SHP77 treated with DMSO at 0.1 percent for 48 hours (cell line): ENCODE measurements at regions not wholly inside any gene's neighbourhood (a gene's known extent, or its start where the extent isn't known, plus 50 kb on each side); places are given as distances from the start of the nearest gene placed in this dataset.

Experiments
- DNase-seq: peaks from one replicate; lab custom pipeline; 2025; lab: John Stamatoyannopoulos, UW

DNA sequence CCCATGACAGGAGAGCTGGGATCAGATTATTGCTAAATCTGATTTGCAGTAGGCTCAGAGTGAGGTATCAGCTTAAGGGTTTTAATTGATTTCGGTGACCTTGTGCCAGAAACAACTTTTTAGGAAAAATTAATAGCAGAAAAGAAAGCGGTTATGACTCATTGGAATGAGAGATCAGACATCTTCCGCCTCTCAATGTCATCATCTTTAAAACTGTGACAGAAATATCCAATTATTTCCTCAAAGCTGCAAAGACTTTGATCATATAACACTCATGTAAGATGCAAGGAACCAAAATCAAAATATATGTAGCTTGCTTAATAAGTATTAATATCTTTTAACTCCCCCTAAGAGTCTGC lies 190.1 kb upstream of the FOXF1 start:
- DNase-seq = no peak

DNA sequence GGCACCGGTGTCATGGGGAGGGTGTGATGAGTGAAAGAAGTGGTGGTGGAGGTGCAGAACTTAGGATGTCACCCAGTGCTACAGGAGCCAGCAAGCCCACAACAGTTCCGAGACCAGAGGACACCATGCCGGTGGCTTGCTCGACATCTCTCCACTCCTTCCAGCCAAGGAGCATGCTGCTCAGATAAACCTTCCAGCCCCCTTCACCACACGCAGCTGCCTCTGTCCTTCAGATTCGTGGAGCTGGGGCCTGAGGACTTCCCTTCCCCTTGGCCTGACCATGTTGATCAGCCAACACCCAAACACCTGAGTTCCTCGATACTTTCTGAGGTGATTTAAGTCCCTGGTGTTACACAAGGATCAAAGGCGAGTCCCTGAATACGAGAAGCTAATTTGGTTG lies 188.8 kb upstream of the FOXF1 start:
- no peak for DNase-seq

DNA sequence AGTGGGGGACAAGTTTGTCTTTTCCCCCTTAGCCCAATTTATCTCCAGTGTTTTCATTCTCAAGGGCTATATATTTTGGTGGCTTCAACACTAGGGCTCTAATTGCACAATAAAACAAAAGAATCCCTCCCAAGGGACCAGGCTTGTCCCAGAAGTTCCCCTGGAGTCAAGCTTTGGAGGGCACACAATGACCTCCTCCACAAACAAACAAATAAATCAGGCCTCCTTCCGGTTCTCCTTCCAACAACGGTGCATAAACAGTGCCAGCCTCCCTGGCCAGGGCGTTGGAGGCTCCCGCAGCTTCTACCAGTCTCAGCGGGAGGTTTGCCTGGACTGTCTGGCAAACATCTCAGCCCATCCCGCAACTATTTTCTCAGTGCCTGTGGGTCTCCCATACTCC lies 188.0 kb upstream of the FOXF1 start:
- DNase-seq = no peak

DNA sequence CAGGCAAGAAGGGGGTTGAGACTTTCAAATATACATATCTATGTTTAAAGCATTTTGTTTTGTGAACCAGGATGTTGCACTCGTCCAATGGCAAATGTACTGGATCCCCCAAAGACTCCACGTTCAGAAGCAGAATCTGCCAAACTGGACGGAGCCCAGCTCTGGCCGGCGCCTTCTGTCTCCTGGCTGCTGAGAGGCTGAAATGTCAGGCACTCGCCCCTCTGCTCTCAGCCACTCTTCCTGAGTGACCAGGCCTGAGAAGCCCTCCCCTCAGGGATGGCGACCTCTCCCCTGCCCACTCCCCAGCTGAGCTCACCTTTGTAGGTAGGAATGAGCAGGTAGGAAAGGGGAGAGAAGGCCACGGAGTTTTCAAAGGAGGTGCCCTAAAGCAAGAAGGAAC lies 187.5 kb upstream of the FOXF1 start:
- DNase-seq = no peak

DNA sequence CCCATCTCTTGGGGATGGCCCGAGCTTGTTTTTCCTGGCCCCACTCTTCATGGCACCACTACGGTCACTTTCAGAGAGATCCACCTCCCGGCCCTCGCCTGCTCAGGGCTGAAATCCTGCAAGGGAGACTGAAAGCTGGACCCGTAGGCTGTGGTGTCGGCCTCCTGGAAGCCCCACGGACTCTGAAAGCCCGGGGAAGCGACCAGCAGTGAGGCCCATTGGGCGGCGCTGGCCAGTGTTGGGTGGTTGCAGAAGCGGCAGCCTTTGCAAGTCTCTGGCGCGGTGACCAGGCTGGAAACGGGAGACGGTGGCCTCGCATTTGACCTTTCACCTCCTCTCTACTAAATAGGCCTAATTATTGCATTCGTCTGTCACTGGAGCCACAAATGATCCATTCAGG lies 186.0 kb upstream of the FOXF1 start:
- no peak for DNase-seq

DNA sequence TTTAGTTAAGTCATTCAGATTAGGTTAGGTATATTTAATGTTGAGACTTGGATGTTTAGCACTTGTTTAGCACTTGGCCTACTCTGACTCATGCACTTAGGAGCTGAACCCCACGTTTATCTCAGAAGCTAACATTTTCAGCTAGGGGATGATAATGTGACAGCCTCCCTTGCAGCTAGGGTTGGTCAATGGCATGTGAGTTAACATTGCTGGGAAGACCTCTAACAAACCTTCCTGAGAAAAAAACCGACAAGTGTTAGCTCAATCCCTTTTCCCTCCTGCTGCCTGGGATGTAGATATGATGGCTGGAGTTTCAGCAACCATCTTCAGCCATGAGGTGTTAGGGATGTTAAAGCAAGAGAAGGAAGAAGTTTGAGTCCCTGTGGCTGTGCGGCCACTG lies 185.0 kb upstream of the FOXF1 start:
- no peak for DNase-seq

DNA sequence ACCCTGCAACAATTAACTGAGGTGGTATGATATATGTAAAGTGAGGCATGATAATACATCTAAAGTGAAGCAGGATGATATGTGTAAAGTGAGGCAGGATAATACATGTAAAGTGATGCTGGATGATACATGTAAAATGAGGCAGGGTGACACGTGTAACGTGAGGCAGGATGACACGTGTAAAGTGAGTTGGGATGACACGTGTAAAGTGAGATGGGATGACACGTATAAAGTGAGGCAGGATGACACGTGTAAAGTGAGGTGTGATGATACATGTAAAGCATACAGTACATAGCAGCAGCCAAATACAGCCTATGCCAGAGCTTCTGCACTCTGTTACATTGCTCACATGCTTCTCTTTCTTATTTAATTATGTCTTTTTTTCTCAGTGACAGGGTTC lies 184.4 kb upstream of the FOXF1 start:
- DNase-seq = no peak

DNA sequence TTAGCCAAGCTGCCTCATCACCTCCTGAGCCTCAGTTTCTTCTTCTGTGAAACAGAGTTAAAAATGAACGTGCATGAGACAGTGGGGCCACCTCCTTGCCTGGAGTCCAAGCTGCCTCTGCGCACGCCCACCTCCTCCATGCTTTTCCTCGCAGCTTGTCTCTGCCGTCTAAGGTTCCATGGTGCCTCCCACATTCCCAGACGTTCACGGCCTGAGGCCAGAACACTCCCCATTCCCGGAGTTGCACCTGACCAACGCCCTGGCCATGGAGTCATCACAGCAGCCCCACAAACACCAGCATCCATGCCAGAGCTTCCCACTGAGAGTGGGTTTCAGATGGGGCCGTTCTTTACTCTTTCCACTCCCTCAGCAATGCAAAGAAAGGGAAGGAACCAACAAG lies 183.0 kb upstream of the FOXF1 start:
- DNase-seq = no peak

DNA sequence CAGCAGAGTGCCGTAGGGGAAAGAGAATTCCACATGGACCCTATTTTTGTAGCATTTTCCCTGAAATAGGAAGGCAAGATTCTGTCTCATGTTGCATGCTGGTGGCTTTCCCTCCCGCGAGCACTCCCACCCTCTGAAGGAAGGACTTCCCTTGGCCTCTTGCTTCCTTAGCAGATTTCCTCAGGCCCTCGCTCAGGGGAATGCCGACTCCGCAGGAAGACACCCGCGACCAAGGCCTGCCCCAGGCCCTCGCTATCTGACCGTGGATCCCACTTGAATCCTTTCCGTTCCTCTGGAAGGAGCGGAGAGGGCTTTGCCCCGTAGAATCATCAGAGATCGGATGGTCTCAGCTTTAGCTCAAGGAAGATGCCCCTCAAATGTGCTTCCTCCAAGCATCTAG lies 179.4 kb upstream of the FOXF1 start:
- no peak for DNase-seq

DNA sequence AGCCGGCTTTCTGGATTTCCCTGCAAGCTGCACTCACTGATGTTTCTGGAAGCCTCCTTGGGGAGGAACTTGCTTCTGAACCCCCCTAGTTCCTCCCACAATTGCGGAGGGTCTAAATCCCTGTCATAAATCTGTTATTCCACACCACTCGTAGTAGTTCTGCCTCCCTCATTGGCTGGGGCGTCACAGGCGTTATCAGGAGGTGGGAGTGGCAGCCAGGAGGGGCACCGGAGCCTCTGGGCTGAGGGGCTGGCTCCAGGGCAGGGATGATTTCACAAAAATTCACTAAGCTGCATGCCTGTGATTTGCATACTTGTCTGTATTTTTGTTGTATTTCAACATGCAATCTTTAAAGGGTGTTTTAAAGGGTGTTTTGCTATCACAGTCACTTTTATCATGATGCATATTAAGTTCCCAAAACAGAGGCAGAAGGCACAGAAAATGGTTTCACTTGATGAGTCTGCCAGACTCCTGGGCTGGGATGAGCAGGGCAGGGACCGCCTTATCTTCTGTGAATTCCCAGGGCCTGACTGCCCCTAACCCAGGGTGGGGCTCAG lies 176.2 kb upstream of the FOXF1 start:
- no peak for DNase-seq

DNA sequence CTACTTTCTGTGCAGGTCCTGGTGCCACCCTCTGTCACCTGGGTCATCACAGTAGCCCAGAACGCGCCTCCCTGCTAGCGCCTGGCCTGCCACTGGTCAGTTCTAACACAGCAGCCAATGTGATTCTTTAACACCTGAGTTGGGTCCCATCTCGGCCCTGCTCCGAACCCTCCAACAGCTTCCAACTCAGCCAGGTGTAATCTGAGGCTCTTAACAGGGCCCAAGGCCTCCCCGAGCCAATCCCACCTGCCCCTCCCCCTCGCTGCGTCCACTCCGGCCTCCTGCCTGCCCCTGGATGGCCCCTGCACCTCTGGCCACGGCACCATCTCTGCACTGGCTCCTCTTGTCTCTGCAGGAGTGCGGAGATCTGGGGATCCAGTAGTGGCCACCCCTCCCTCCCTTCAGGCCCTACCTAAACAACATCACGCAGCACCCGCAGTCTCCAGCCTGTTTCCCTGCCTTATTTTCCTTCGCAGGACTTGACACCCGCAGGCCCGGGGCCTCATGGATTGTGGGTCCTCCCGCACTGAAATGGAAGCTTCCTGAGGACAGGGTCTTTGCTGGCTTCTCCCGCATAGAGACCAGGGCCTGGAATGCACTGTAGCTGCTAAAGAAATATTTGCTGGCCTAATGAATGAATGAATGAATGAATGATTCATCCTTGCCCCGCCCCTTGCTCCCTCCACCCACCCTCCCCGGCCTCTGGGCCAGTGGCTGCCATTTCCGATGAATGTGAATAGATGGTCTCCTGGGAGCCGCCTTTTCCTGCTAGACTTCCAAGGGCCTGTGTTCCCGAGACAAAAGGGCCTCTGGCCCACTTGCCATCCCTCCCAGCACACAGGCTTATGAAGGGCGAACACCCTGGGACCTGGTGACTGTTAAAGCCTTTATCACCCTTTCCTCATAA lies 174.8 kb upstream of the FOXF1 start:
- no peak for DNase-seq

DNA sequence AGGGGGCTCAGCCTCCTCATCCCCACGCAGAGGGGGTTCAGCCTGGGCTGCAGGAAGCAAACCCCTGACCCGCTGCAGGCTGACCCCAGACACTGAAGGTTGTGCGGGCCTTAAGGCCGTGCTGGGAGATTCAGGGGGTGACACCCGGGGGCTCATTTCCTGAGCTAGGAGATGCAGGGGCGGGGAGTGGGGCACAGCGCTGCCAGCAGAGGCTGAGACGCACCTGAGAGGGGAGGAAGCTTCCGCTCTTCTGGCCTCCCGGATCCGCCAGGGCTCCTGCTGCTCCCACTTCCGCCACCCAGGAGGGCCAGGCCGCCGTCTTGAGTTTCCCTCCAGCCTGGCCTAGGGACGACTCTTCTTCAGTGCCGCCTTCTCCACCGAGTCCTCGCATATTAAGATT lies 173.2 kb upstream of the FOXF1 start:
- no peak for DNase-seq

DNA sequence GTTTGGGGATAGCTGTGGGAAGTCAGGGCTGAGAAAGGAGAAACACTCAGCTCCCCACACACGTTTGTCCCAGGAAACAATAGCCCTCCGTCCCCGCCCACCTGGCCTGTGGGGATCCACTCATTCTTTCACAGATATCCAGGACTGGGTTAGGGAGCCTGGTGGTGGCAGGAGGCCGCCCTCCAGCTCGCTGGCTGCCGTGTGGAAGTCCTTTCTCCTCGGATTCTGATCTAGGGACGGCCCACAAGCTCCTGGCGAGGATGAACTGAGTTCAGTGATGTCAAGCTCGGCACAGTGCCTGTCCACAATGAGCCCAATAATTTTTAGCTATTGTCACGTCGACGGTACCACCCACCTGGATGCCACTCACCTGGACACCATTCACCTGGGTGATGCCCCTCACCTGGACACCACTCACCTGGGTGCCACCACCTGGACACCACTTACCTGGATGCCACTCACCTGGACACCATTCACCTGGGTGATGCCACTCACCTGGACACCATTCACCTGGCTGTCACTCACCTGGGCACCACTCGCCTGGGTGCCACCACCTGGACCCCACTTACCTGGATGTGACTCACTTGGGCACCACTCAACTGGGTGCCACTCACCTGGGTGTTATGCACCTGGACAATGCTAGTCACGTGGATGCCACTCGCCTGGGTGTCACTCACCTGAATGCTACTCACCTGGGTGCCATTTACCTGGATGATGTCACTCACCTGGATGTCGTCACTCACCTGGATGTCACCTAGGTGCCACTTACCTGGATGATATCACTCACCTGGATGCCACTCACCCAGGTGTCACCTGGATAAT lies 172.5 kb upstream of the FOXF1 start:
- no peak for DNase-seq

DNA sequence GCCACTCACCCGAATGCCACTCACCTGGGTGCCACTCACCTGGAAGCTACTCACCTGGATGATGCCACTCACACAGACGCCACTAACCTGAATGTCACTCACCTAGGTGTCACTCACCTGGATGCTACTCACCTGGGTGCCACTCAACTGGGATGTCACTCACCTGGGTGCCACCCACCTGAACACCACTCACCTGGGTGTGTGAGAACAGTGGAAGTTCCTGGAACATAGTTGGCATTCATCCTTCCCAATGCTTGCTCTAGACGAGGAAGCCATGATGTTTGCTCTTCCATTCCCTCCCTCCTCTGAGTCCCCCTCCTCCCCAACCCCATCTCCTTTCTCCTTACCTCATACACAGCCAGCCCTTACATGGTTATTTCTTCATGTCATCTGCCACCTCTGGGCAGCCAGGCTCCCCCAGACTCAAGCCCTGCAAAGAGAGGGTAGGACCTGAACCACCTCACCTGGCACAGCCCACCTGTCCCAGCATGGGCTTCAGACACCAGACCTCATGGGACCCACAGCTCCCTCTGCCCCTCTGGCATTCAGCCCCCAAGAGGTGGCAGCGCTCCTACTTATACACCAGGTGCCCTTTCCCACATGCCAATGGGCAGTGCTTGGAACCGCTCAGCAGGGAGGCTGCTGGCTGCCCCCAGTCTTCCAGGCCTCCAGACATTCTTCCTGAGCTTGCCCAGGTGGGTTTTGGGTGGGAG lies 171.8 kb upstream of the FOXF1 start:
- DNase-seq = no peak

DNA sequence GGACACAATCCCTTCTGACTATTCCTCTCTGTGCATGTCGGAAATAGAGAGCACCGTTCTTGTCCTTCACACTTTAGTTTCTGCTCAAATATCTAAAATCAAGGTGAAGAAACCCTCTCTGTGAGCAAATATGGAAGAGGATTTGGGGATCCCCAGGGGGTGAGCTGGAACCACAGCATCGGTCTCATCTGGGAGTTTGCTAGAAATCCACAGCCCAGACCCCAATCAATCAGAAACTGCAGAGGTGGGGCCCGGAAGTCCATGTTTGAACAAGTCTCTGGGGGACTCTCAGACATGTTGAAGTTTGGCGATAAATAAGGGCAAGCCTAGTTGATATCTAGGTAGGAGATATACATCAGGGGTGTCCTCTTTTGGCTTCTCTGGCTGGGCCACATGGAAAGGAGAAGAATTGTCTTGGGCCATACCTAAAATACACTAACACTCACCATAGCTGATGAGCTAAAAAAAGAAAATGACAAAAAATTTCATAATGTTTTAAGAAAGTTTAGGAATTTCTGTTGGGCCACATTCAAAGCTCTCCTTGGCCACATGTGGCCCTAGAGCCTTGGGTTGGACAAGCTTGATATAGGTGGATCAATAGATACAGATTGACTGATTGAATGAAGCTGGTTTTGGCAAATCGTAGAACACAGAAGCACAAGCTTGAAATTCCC lies 168.0 kb upstream of the FOXF1 start:
- no peak for DNase-seq

DNA sequence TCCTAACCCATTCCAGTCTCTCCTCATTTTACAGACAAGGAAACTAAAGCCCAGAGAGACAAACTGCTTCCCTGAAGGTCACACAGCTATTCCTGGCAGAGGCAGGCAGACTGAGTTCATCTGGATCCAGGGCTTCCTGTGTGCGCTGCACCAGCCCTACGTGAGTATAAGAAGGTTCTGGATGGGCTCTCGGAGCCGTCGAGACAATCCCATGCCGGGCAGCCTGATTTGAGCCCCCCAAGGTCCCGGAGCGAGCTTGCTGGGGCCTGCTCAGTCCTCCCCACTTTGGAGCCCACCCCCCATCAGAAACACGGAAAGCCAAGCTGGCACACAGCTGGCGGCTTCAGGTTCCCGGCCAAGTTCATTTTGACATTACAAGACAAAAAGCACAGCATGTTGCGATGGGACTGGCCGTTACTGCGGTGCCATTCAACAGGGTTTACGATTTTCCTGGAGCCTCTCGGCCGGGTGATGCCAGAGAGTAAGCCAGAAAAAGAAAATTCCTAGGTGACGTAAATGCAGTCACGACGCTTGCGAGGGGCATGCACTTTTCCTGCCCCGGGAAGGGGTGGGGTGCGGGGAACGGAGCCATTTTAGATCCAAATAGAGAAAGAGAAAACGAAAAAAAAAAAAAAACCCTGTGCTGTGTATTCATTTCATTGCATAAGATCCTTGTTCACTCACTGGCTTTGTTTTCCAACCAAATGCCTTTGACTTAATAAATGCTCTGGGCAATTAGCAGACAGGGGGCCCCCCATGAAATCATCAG lies 167.1 kb upstream of the FOXF1 start:
- no peak for DNase-seq

DNA sequence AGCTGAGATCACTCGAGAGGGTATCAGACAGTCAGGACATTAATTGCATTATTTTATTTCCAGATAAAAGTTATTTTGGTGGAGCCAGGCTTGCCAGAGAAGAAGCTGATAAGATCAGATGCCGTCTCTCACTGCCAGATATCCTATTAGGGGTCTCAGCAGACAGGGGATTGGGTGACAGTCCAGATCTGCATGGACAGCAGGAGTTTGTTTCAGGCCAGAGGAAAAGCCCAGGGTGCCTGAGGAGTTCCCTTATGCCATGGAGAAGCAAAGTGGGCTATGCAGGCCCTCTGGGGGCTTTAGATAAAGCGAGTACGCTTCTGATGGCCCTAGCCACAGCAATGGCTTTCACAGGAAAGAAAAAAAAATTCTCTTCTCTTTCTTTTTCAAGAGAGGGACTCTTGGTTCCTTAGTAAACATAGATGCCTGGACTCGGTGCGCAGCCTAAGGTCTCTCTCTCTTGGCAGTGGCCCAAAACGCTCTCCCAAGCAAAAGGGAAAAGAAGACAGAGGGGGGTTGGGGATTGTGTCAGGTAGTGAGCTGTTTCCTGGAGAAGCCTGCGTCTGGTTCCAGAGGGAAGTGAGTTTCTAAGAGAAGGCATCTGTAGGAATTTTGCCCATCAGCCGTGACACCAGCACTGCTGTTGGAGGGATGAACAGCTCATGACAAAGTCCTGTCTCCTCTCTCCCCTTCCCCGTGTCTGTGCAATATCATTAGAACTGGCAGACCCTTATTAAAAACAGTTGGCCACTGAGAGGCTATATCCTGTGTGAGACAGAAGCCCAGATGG lies 166.3 kb upstream of the FOXF1 start:
- no peak for DNase-seq

DNA sequence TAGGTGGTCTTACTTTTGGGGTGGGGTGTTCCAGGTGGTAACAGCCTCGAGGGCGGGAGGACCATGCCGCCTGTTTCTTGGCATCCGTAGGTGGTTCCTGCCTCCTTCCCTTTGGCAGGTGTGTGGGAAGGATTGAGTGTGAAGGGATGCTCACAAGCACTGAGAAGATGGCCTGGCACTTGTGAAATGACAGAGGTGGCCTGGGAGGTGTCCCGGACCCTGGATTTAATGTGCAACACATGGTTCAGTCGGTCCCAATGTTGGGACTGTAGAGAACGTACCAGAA lies 165.8 kb upstream of the FOXF1 start:
- DNase-seq = no peak

DNA sequence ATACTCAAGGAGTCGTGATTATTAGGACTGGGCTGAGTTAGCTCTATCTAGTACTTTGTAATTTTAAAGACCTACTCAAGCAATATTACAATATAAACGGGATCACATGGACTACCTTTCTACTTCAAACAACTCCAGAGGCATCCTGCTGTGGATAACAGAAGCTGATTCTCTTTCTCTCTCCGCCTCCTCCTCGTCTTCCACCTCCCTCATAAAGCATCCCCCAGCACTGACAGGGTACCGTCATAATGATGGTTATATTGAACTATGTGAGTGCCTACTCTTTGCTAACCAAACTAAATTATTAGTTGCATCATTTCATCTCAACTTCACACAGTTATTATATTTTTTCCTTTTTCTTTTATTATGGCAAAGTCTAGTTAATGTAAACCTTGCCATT lies 165.4 kb upstream of the FOXF1 start:
- no peak for DNase-seq

DNA sequence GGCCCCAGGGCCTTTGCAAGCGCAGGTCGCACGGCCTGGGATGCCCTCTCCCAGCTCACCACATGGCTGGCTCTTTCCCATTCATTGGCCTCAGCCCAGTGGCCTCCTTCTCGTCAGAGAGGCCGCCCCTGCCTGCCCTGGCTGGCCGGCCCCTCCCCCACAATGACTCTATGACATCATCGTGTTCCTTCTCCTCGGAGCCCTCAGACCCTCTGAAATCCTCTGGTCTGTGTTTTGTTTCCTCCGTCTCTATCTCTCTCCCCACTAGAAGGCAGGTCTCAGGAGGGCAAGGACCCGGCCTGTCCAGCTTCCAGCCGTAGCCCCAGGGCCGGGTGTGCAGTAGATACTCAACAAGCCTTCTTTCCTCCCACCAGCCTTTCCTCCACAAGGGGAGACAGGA lies 164.8 kb upstream of the FOXF1 start:
- DNase-seq = no peak

DNA sequence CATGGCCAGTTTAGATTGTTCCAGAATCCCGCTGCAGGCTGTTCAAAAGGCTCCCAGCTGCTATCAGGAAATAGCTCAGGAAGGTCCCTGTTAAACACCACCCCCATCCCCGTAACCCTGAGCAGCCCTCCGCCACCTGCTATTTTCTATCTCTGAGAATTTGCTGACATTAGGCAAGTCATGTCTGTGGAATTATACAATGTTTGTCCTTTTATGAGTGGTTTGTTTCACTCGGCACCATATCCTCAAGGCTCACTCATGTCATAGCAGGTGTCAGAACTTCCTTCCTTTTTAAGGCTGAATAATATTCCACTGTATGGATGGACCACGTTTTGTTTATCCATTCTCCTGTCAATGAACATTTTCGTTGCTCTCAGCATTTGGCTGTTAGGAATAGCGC lies 164.3 kb upstream of the FOXF1 start:
- DNase-seq = no peak
